ENCODE measurements at regions not wholly inside any gene's neighbourhood (a gene's known extent, or its start where the extent isn't known, plus 50 kb on each side); places are given as distances from the start of the nearest gene placed in this dataset.

DNA sequence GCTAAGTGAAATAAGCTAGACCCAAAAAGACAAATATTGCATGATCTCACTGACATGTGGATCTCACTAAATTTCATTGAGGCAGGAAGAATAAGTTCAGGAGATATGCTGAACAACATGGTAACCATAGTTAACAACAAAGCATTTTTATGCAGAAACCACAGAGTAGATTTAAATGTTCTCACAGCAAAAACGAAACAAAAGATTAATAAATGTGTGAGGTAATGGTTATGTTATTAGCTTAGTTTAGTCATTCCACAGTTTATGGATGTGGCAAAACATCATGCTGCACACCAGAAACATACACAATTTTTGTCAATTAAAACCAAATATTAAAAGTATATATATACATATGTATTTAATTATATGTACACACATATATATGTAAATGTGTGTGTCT, 765.8 kb downstream of the SLITRK5 start:
- TF ChIP-seq, protein P1, sequence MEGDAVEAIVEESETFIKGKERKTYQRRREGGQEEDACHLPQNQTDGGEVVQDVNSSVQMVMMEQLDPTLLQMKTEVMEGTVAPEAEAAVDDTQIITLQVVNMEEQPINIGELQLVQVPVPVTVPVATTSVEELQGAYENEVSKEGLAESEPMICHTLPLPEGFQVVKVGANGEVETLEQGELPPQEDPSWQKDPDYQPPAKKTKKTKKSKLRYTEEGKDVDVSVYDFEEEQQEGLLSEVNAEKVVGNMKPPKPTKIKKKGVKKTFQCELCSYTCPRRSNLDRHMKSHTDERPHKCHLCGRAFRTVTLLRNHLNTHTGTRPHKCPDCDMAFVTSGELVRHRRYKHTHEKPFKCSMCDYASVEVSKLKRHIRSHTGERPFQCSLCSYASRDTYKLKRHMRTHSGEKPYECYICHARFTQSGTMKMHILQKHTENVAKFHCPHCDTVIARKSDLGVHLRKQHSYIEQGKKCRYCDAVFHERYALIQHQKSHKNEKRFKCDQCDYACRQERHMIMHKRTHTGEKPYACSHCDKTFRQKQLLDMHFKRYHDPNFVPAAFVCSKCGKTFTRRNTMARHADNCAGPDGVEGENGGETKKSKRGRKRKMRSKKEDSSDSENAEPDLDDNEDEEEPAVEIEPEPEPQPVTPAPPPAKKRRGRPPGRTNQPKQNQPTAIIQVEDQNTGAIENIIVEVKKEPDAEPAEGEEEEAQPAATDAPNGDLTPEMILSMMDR (IDR thresholded peaks at IDR 0.05 in 2 of 3, conservative IDR thresholded peaks at IDR 0.05 in 1 of 3; ENCODE audit: insufficient read depth in 2 of 3, low read depth in 1 of 3, low read length in 3 of 3): no peak
- TF ChIP-seq MCM5 (IDR thresholded peaks at IDR 0.05; ENCODE audit: low read depth): no peak

All from K562 (cell line).